Osteocyte (in vitro differentiated cells): ENCODE measurements at regions not wholly inside any gene's neighbourhood (a gene's known extent, or its start where the extent isn't known, plus 50 kb on each side); places are given as distances from the start of the nearest gene placed in this dataset.
"Not testable (repeated sequence)": the region's sequence is repeated elsewhere in the genome, so short reads cannot be mapped to it uniquely, and the experiment has no call there.

Experiments used
- DNase-seq: peaks from one replicate; pipeline ENCODE4 v3.0.0; 2021; ENCODE audit warnings: mixed read lengths; ENCODE audit not compliant: unreplicated experiment; ENCODE audit errors: extremely low spot score
- H3K27ac Mint-ChIP-seq: one replicate; pipeline ENCODE4 v1.8.0; 2021; ENCODE audit warnings: mild to moderate bottlenecking, mixed read lengths; ENCODE audit not compliant: unreplicated experiment
- H3K27me3 Mint-ChIP-seq: one replicate; pipeline ENCODE4 v1.8.0; 2021; ENCODE audit warnings: mixed read lengths; ENCODE audit not compliant: unreplicated experiment
- H3K36me3 Mint-ChIP-seq: one replicate; pipeline ENCODE4 v1.8.0; 2021; ENCODE audit warnings: mixed read lengths; ENCODE audit not compliant: unreplicated experiment
- H3K4me1 Mint-ChIP-seq: one replicate; pipeline ENCODE4 v1.8.0; 2021; ENCODE audit warnings: mixed read lengths; ENCODE audit not compliant: unreplicated experiment
- H3K4me3 Mint-ChIP-seq: one replicate; pipeline ENCODE4 v1.8.0; 2021; ENCODE audit warnings: mild to moderate bottlenecking, moderate library complexity, mixed read lengths; ENCODE audit not compliant: unreplicated experiment
- H3K9me3 Mint-ChIP-seq: one replicate; pipeline ENCODE4 v1.8.0; 2021; ENCODE audit warnings: mixed read lengths; ENCODE audit not compliant: unreplicated experiment
- TF ChIP-seq, protein P1 (sequence below): fragments of 200-600 bp; sonication (generic); IDR thresholded peaks from 2 replicates; pipeline ENCODE4 v1.5.0; 2021; ENCODE audit warnings: antibody characterized with exemption, mild to moderate bottlenecking, moderate library complexity

DNA sequence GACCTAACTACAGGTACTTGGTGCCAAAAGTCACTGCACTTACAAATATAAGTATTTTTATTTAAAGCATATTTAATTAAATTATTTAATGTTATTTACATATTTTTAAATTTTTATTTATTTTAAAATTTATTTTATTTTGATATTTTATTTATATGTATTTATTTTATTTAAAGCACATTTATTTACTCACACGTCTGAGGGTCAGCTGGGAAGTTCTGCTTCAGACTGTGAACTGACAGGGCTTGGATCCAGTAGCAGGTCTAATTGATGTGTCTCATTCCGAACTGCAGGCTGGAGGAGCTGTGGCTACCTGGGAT lies 392.5 kb downstream of the GBA3 start:
- Mint-ChIP-seq H3K27ac (no peak overlapping the region), H3K27me3 (peaks cover 3% of the 10 kb centered on the region), H3K36me3 (no peaks in the 10 kb centered on the region), H3K9me3 (peaks cover 10% of the 10 kb centered on the region), H3K4me3 (no peak overlapping the region), H3K4me1 (no peaks in the 10 kb centered on the region)
- DNase-seq: no peak
- TF ChIP-seq, protein P1, sequence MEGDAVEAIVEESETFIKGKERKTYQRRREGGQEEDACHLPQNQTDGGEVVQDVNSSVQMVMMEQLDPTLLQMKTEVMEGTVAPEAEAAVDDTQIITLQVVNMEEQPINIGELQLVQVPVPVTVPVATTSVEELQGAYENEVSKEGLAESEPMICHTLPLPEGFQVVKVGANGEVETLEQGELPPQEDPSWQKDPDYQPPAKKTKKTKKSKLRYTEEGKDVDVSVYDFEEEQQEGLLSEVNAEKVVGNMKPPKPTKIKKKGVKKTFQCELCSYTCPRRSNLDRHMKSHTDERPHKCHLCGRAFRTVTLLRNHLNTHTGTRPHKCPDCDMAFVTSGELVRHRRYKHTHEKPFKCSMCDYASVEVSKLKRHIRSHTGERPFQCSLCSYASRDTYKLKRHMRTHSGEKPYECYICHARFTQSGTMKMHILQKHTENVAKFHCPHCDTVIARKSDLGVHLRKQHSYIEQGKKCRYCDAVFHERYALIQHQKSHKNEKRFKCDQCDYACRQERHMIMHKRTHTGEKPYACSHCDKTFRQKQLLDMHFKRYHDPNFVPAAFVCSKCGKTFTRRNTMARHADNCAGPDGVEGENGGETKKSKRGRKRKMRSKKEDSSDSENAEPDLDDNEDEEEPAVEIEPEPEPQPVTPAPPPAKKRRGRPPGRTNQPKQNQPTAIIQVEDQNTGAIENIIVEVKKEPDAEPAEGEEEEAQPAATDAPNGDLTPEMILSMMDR: no peak

DNA sequence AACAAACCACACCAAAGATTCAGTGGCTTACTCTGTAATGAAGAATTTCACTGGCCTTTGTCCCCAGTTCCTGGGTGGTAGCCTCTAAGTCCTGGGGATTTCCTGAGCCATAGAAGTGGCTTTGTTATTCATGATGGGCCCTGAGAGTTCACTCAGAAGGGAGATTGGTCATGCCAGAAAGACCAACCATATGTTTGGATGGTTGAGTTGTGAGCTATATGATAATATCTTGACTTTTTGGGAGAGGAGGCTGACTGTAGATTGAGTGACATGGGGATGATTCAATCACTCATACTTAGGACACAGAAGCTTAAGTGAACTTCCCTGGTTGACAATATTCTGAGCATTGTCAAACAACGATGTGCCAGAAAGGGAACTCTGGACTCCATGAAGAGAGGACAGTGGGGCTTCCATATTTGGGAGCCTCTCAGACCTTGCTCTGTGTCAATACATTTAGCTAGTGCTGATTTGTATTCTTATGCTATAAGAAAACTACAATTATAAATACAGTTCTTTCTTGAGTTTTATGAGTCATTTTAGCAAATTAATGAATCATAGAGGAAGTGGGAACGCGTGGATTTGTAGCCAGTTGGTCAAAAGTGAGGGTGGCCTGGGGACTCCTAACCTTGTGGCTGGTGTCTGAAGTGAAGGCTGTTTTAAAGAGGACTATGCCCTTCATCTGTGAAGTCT lies 392.0 kb downstream of the GBA3 start:
- H3K36me3 Mint-ChIP-seq: no peaks in the 10 kb centered on the region
- TF ChIP-seq, protein P1: no peak
- peaks cover 14% of the 10 kb centered on the region for H3K9me3 Mint-ChIP-seq
- no peaks in the 10 kb centered on the region for H3K27me3 Mint-ChIP-seq
- H3K4me1 Mint-ChIP-seq: no peaks in the 10 kb centered on the region
- no peak for DNase-seq
- no peak overlapping the region for H3K4me3 Mint-ChIP-seq
- no peak overlapping the region for H3K27ac Mint-ChIP-seq

DNA sequence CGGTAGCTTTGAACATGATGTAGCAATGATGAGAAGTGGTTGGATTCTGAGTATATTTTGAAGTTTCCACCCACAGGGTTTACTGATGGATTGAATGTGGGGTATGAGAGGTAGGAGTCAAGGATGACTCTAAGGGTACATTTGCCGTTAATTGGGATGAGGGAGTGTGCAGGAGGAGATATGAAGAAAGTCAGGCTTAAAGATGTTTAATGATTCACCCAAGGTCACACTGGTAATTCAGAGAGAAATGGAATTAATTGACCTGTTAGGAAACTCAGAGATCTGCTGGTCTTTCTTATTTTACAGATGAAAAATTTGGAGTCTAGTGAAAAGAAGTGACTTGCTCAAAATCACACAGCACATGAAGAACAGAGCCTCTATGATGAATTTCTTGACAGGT lies 390.7 kb downstream of the GBA3 start:
- Mint-ChIP-seq H3K4me3 (no peak overlapping the region), H3K27ac (no peak overlapping the region), H3K36me3 (no peaks in the 10 kb centered on the region), H3K27me3 (no peaks in the 10 kb centered on the region), H3K4me1 (no peaks in the 10 kb centered on the region), H3K9me3 (peaks cover 19% of the 10 kb centered on the region)
- no peak for DNase-seq
- TF ChIP-seq, protein P1: no peak

DNA sequence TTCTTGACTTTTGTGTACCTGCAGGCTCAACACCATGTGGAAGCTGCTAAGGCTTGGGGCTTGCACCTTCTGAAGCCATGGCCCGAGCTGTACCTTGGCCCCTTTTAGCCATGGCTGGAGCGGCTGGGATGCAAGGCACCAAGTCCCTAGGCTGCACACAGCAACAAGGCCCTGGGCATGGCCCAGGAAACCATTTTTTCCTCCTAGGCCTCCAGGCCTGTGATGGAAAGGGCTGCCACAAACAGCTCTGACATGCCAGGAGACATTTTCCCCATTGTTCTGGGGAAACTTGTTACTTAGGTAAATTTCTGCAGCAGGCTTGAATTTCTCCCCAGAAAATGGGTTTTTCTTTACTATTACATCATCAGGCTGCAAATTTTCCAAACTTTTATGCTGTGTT lies 387.4 kb downstream of the GBA3 start:
- not testable (repeated sequence) for DNase-seq, H3K27me3 Mint-ChIP-seq, H3K4me1 Mint-ChIP-seq, H3K36me3 Mint-ChIP-seq, H3K4me3 Mint-ChIP-seq, H3K27ac Mint-ChIP-seq
- H3K9me3 Mint-ChIP-seq: peaks cover 24% of the 10 kb centered on the region

DNA sequence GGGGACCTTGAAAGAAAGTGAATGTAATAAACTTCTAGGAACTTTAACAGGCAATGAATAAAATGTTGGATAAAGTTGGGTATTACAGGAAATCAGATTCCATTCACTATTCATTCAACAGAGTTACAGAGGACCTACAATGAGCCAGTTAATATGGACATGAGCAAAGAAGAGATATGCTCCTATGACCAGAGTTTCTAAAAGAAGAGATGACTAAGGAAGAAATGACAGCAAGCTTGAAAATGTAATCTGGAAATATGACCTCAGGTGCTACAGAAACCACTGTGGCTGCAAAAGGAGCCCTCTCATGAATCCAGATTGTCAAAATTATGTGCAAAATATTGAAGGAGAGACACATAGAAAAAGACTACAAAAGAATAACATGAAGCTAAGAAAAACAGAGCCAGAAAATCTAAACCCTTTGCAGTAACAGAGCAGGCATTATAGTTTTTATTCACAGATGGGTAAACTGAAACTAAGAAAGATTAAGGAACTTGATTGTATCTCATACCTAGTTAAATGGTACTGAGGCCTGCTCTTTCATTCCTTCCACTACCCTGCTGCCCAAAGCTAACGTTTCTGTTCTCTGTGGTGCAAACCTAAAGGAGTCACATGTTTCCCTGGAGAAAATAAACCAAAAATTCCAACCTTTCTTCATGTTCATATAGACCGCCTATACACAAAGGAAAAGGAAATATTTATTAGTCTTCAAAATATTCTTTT lies 378.3 kb downstream of the GBA3 start:
- H3K36me3 Mint-ChIP-seq: no peaks in the 10 kb centered on the region

More for the DNA sequence above, 378.3 kb downstream of the GBA3 start:
- Mint-ChIP-seq H3K27me3 (peaks cover 7% of the 10 kb centered on the region), H3K9me3 (no peaks in the 10 kb centered on the region), H3K4me1 (peaks cover 9% of the 10 kb centered on the region), H3K27ac (no peak overlapping the region), H3K4me3 (no peak overlapping the region)
- TF ChIP-seq, protein P1: no peak
- no peak for DNase-seq
